22Rv1 (cell line): ENCODE measurements at regions not wholly inside any gene's neighbourhood (a gene's known extent, or its start where the extent isn't known, plus 50 kb on each side); places are given as distances from the start of the nearest gene placed in this dataset.
"Not testable (repeated sequence)": the region's sequence is repeated elsewhere in the genome, so short reads cannot be mapped to it uniquely, and the experiment has no call there.

ENCODE experiments used
- H3K27ac ChIP-seq: fragments of 450-650 bp; 2 replicates; pipeline ENCODE4 v1.5.1; 2017
- ZFX ChIP-seq: fragments of 450-650 bp; IDR thresholded peaks from 2 replicates; pipeline ENCODE4 v1.6.1; 2017; ENCODE audit warnings: antibody characterized with exemption, borderline replicate concordance
- TF ChIP-seq, protein P1 (sequence below): fragments of 450-650 bp; IDR thresholded peaks from 2 replicates; pipeline ENCODE4 v1.5.1; 2017; ENCODE audit warnings: mild to moderate bottlenecking

DNA sequence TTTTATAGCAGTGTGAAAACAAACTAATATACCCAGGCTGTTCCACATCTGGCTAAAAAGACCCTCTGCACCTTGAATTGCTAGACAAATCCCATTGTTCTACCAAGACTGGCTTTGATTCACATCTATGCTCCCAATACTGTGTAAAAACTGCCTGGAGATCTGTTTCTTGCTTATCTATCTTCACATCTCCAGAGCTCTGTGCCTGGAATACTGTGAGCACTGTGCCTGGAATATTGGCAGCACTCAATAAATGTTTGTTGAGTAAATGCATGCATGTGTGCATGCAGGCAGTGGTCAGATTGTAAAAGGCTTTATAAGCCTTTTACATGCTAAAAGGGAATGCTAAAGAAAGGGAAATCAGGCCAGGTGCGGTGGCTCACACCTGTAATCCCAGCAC, 75.5 kb upstream of the APP start:
- H3K27ac ChIP-seq: no peak overlapping the region
- TF ChIP-seq, protein P1, sequence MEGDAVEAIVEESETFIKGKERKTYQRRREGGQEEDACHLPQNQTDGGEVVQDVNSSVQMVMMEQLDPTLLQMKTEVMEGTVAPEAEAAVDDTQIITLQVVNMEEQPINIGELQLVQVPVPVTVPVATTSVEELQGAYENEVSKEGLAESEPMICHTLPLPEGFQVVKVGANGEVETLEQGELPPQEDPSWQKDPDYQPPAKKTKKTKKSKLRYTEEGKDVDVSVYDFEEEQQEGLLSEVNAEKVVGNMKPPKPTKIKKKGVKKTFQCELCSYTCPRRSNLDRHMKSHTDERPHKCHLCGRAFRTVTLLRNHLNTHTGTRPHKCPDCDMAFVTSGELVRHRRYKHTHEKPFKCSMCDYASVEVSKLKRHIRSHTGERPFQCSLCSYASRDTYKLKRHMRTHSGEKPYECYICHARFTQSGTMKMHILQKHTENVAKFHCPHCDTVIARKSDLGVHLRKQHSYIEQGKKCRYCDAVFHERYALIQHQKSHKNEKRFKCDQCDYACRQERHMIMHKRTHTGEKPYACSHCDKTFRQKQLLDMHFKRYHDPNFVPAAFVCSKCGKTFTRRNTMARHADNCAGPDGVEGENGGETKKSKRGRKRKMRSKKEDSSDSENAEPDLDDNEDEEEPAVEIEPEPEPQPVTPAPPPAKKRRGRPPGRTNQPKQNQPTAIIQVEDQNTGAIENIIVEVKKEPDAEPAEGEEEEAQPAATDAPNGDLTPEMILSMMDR: no peak
- no peak for TF ChIP-seq ZFX

DNA sequence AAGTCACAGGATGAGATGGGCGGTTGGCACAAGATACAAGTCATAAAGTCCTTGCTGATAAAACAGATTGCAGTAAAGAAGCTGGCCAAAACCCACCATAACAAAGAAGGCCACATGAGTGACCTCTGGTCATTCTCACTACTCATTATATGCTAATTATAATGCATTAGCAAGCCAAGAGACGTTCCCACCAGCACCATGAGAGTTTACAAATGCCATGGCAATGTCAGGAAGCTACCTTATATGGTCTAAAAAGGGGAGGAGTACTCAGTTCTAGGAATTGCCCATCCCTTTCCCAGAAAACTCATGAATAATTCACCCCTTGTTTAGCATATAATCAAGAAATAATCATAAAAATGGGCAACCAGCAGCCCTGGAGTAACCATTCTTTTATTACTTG, 74.9 kb upstream of the APP start:
- TF ChIP-seq, protein P1: no peak
- TF ChIP-seq ZFX: no peak
- no peak overlapping the region for H3K27ac ChIP-seq

DNA sequence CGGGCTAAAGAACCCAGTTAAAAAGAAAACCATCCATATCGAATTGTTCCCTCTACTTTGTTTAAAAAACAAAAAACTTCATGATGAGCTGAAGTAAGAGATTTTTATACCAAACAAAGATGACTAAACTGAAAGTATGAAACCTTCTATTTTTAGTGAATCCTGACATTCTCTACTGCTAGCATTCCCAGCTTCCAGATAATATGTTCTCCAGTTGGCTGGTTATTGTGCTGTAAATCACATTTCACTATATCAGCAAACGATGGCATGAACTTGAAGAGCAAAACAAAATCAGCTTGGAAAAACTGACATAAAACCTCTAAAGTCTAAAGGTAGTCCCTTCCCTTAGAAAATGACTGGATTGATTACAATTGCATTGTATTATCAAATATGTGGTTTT, 68.1 kb upstream of the APP start:
- TF ChIP-seq ZFX: no peak
- TF ChIP-seq, protein P1: no peak
- H3K27ac ChIP-seq: no peak overlapping the region

DNA sequence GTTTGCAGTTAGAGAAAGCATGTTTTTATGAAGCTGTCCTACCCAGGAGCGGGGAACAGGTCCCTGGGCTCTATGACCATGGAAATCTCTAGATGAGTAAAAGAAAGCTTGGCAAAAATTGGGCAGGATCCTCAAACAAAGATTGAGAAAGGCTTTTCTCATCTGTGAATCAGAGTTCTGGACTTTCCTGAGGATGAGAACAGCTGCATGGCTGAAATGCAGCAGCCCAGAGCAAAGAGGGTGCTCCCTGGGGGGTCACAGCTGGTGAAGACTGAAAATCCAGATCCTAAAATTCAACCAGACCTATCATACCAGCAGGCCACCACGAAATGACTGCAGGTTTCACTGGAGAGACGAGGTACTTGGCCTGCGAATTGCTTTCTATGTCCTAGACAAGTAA, 65.7 kb upstream of the APP start:
- TF ChIP-seq ZFX: no peak
- TF ChIP-seq, protein P1: no peak
- H3K27ac ChIP-seq: no peak overlapping the region

DNA sequence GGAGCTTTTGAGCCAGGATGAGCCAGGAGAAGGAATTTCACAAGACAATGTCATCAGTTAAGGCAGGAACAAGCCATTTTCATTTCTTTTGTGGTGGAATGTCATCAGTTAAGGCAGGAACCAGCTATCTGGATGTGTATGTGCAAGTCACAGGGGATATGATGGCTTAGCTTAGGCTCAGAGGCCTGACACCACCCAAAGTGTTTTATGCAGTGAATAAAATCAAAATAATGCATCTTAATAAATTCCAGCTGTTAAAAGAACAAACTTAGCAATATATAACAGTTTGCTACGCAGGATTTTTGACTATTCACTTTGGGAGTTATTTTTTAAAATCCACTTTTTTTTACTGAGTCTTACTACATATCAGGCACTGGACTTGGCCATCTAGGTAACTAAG, 62.7 kb upstream of the APP start:
- not testable (repeated sequence) for H3K27ac ChIP-seq

DNA sequence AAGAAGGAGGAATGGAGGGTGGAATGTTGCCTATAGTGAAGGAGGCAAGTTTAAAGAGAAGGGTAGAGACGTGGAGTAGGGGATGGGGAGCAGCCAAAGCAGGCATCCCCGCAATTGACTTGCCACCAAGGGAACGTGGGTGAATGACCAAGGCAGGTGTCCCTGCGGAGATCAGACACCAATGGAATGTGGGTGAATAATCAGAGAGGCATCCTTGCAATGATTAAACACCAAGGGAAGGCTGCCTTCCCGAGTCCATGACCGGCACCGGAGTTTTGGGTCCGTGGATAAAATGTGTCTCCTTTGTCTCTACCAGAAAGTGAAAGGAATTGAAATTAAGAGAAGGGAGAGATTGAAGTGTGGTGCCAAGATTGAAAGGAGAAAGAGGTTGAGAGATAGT, 61.9 kb upstream of the APP start:
- not testable (repeated sequence) for H3K27ac ChIP-seq

DNA sequence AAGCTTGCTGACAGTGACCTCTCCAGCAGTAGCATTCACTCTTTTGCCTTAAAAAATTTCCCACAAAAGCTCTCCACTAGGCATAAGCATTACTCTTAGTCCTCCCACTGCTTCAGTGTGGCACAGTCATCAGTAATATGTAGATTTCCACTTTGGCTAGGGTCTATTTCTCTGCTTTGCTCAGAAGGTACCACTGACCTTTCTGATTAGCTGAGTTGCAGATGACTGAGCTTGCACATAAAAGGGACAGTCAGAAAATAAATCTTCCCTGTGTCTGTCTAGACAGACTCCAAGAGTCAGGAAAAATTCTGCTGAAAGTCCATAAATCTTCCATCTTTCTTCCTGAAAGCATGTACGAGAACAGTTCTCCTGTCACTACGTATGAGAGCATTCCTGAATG, 56.6 kb upstream of the APP start:
- TF ChIP-seq ZFX: no peak
- TF ChIP-seq, protein P1: no peak
- H3K27ac ChIP-seq: no peak overlapping the region

DNA sequence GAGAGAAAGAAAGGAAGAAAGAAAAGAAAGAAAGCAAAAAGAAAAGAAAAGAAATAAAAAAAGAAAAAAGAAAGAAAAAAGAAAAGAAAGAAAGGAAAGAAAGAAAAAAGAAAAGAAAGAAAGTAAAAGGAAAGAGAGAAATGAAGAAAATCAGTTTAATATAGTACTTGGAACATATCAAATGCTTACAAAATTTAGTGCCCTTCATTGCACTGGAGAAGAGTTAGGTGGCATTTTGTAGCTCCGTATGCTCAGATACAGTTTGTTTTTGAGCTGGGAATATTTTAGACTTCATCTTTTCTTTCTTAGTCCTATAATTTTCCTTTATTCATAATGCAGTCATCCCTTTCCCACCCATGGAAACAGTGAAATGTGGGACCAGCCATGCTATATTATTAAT, 56.2 kb upstream of the APP start:
- H3K27ac ChIP-seq: no peak overlapping the region
- no peak for TF ChIP-seq ZFX
- TF ChIP-seq, protein P1: no peak

DNA sequence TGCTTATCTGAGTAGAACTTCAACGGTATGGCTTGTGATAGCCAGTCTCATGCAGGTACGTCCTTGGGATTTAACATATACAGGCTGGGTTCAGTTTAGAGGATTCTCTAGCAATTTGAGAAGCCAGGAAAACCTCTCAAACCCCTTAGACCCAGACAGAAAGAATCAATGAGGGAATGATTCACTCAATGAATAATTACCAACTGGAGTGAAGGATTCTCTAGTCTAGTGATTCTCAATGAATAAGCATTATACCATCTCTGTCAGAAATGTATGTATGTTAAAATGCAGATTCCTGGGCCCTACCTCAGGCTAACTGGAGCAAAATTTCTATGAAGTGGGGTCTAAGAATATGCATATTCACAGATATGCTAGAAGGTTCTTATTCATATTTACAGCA, 54.5 kb upstream of the APP start:
- TF ChIP-seq, protein P1: no peak
- no peak for TF ChIP-seq ZFX
- no peak overlapping the region for H3K27ac ChIP-seq
